H9 (cell line): ENCODE measurements at regions not wholly inside any gene's neighbourhood (a gene's known extent, or its start where the extent isn't known, plus 50 kb on each side); places are given as distances from the start of the nearest gene placed in this dataset.

Source experiments
- DNase-seq: peaks from one replicate; pipeline ENCODE4 v3.0.0-alpha.2; 2017
- H2AFZ ChIP-seq: one replicate; pipeline ENCODE4 v1.6.1; 2013; ENCODE audit warnings: mild to moderate bottlenecking, low read length, control low read depth, moderate library complexity
- H2AK5ac ChIP-seq: 2 replicates; pipeline ENCODE4 v1.6.1; 2013; ENCODE audit warnings: low read length, control low read depth, mixed read lengths; ENCODE audit not compliant: insufficient read length
- H2BK120ac ChIP-seq: one replicate; pipeline ENCODE4 v1.6.1; 2013; ENCODE audit warnings: low read depth, mild to moderate bottlenecking, low read length, control low read depth, inconsistent platforms; ENCODE audit not compliant: poor library complexity, severe bottlenecking
- H2BK12ac ChIP-seq: 2 replicates; pipeline ENCODE4 v1.6.1; 2013; ENCODE audit warnings: low read length, control low read depth, mixed read lengths, low read depth; ENCODE audit not compliant: insufficient read length
- H2BK15ac ChIP-seq: 2 replicates; pipeline ENCODE4 v1.6.1; 2013; ENCODE audit warnings: low read depth, low read length, control low read depth
- H2BK20ac ChIP-seq: one replicate; pipeline ENCODE4 v1.6.1; 2013; ENCODE audit warnings: low read depth, mild to moderate bottlenecking, low read length, control low read depth, inconsistent platforms; ENCODE audit not compliant: poor library complexity, severe bottlenecking
- H2BK5ac ChIP-seq: 2 replicates; pipeline ENCODE4 v1.6.1; 2013; ENCODE audit warnings: low read length, control low read depth, mixed read lengths; ENCODE audit not compliant: insufficient read length
- H3K14ac ChIP-seq: 2 replicates; pipeline ENCODE4 v1.6.1; 2013; ENCODE audit warnings: low read length, control low read depth; ENCODE audit not compliant: insufficient read depth
- H3K18ac ChIP-seq: 2 replicates; pipeline ENCODE4 v1.6.1; 2013; ENCODE audit warnings: low read depth, mild to moderate bottlenecking, mixed read lengths, low read length, control low read depth; ENCODE audit not compliant: insufficient read length
- H3K23ac ChIP-seq: 2 replicates; pipeline ENCODE4 v1.6.1; 2013; ENCODE audit warnings: low read length, control low read depth, mixed read lengths, low read depth; ENCODE audit not compliant: insufficient read length
- H3K23me2 ChIP-seq: 2 replicates; pipeline ENCODE4 v1.6.1; 2013; ENCODE audit warnings: low read depth, mild to moderate bottlenecking, mixed read lengths, low read length, control low read depth; ENCODE audit not compliant: insufficient read length, poor library complexity, severe bottlenecking
- H3K27ac ChIP-seq: 2 replicates; pipeline ENCODE4 v1.5.1; 2013; ENCODE audit warnings: low read length, control low read depth, mixed read lengths, low read depth; ENCODE audit not compliant: insufficient read length
- H3K27me3 ChIP-seq: 2 replicates; pipeline ENCODE4 v1.6.1; 2013; ENCODE audit warnings: low read length, control low read depth, inconsistent platforms; ENCODE audit not compliant: insufficient read depth
- H3K4ac ChIP-seq: 2 replicates; pipeline ENCODE4 v1.6.1; 2013; ENCODE audit warnings: low read depth, mild to moderate bottlenecking, control low read depth, inconsistent platforms, low read length, moderate library complexity
- H3K4me1 ChIP-seq: 2 replicates; pipeline ENCODE4 v1.6.1; 2013; ENCODE audit warnings: low read length, control low read depth, inconsistent platforms; ENCODE audit not compliant: insufficient read depth
- H3K4me2 ChIP-seq: 2 replicates; pipeline ENCODE4 v1.6.1; 2013; ENCODE audit warnings: low read length, control low read depth, mixed read lengths; ENCODE audit not compliant: insufficient read length, insufficient read depth
- H3K56ac ChIP-seq: 2 replicates; pipeline ENCODE4 v1.6.1; 2013; ENCODE audit warnings: low read depth, mild to moderate bottlenecking, mixed read lengths, low read length, control low read depth; ENCODE audit not compliant: insufficient read length
- H3K79me1 ChIP-seq: 2 replicates; pipeline ENCODE4 v1.6.1; 2013; ENCODE audit warnings: low read depth, mild to moderate bottlenecking, moderate library complexity, low read length, control low read depth, inconsistent platforms; ENCODE audit not compliant: insufficient read depth, poor library complexity, severe bottlenecking
- H3K79me2 ChIP-seq: 2 replicates; pipeline ENCODE4 v1.6.1; 2013; ENCODE audit warnings: low read length, control low read depth, inconsistent platforms; ENCODE audit not compliant: insufficient read depth
- H3K9ac ChIP-seq: 2 replicates; pipeline ENCODE4 v1.6.1; 2013; ENCODE audit warnings: low read length, control low read depth, mixed read lengths; ENCODE audit not compliant: insufficient read length; ENCODE audit errors: extremely low read depth
- H3K9me3 ChIP-seq: one replicate; pipeline ENCODE4 v1.6.1; 2013; ENCODE audit warnings: low read depth, low read length, inconsistent platforms; ENCODE audit not compliant: control insufficient read depth
- H3T11ph ChIP-seq: one replicate; pipeline ENCODE4 v1.6.1; 2013; ENCODE audit warnings: mild to moderate bottlenecking, low read length, control low read depth, inconsistent platforms
- H4K20me1 ChIP-seq: one replicate; pipeline ENCODE4 v1.6.1; 2013; ENCODE audit not compliant: control insufficient read depth, insufficient read length, insufficient read depth
- H4K5ac ChIP-seq: 2 replicates; pipeline ENCODE4 v1.6.1; 2013; ENCODE audit warnings: low read depth, mild to moderate bottlenecking, mixed read lengths, low read length, control low read depth; ENCODE audit not compliant: insufficient read length
- H4K8ac ChIP-seq: replicated peaks from 2 replicates; pipeline ENCODE4 v1.6.1; 2013; ENCODE audit warnings: low read length, control low read depth, mixed read lengths, low read depth; ENCODE audit not compliant: insufficient read length
- H4K91ac ChIP-seq: 2 replicates; pipeline ENCODE4 v1.6.1; 2013; ENCODE audit warnings: low read depth, mild to moderate bottlenecking, moderate library complexity, mixed read lengths, low read length, control low read depth; ENCODE audit not compliant: insufficient read length
- H3K27ac Mint-ChIP-seq, 3 experiments: 2 replicates in 2 of 3; 3 replicates in 1 of 3; pipeline ENCODE4 v1.8.0; 2020 to 2021; ENCODE audit warnings: mixed read lengths in 3 of 3, mild to moderate bottlenecking in 1 of 3, moderate library complexity in 1 of 3
- H3K27me3 Mint-ChIP-seq: 2 replicates; pipeline ENCODE4 v1.8.0; 2021; ENCODE audit warnings: low read depth, mild to moderate bottlenecking, moderate library complexity, mixed read lengths
- H3K36me3 Mint-ChIP-seq, 3 experiments: 2 replicates in 2 of 3; 3 replicates in 1 of 3; pipeline ENCODE4 v1.8.0; 2020 to 2021; ENCODE audit warnings: low read depth in 3 of 3, mixed read lengths in 3 of 3; ENCODE audit not compliant: insufficient read depth in 1 of 3
- H3K4me1 Mint-ChIP-seq, 2 experiments: 2 replicates each; pipeline ENCODE4 v1.8.0; 2020; ENCODE audit warnings: mixed read lengths in 2 of 2
- H3K4me3 Mint-ChIP-seq, 2 experiments: 2 replicates in 1 of 2; 3 replicates in 1 of 2; pipeline ENCODE4 v1.8.0; 2020 to 2021; ENCODE audit warnings: mild to moderate bottlenecking in 2 of 2, mixed read lengths in 2 of 2, moderate library complexity in 1 of 2
- H3K9me3 Mint-ChIP-seq, 2 experiments: 2 replicates in 1 of 2; 3 replicates in 1 of 2; pipeline ENCODE4 v1.8.0; 2020; ENCODE audit warnings: mild to moderate bottlenecking in 2 of 2, mixed read lengths in 2 of 2, moderate library complexity in 1 of 2
- WGBS: extraction: QIAGEN DNeasy Blood & Tissue Kit; methylation state at CpG from one replicate; pipeline ENCODE4 v1.1.7; 2013; ENCODE audit warnings: missing lambda C conversion rate, low lambda C conversion rate, mixed read lengths; ENCODE audit not compliant: insufficient read length; ENCODE audit errors: extremely low coverage; 5-methylcytosine and 5-hydroxymethylcytosine counted together
- TF ChIP-seq, protein P1 (sequence below): fragments of 200-600 bp; sonication (generic); conservative IDR thresholded peaks from 3 replicates; pipeline ENCODE4 v1.8.0; 2021; ENCODE audit warnings: antibody characterized with exemption, mild to moderate bottlenecking

DNA sequence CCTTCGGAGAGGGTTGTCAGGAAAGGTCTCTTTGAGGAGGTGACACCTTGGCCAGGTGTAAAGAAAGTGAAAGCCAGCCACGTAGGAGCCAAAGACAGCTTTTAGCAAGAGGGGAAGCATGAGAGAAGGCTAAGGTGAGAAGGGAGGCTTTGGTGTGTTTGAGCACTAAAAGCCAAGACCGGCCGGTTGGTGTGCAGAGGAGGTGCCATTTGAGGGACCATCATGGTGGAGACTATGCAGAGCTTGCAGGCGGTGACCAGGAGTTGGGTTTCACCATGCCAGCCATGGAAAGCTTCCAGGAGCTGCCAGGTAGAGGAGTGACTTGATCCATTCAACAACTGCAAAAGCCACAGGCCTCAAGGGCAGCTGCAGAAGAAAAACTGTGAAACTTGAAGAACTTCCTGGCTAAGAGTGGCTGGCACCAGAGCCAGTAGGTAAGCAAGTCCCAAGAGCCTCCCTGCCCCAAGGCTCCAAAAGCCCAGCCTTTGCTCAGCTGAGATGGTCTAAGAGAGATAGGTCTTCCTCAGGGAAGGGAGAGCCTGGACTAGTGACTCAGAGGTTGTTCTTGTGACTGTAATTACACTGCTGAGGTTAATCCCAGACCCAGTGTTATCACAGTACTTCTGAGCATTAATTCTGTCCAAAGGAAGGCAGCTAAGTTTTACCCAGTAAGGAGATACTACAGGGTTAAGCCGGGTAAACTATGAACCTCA, 319.0 kb downstream of the BCL11A start:
- no peaks in the 10 kb centered on the region; the same call in 1 of the 2 replicates for H3K27me3 Mint-ChIP-seq
- H3K9me3 Mint-ChIP-seq, result peaks cover 14% of the 10 kb centered on the region in 2 experiments; a peak in 4 of 5 replicates
- H3K4me1 ChIP-seq, result no peaks in the 10 kb centered on the region
- H3K56ac ChIP-seq, result no peak overlapping the region
- no peak overlapping the region for H2AFZ ChIP-seq
- no peak overlapping the region for H2BK15ac ChIP-seq
- H2BK120ac ChIP-seq, result no peak overlapping the region
- H3K4me2 ChIP-seq, result no peak overlapping the region
- no peak overlapping the region for H4K8ac ChIP-seq
- no peak overlapping the region for H3K18ac ChIP-seq
- H2BK12ac ChIP-seq, result no peak overlapping the region
- H3K4ac ChIP-seq, result no peak overlapping the region
- no peaks in the 10 kb centered on the region for H3K9me3 ChIP-seq
- no peak overlapping the region for H3K27ac Mint-ChIP-seq
- H3K23ac ChIP-seq, result no peak overlapping the region
- TF ChIP-seq, protein P1, sequence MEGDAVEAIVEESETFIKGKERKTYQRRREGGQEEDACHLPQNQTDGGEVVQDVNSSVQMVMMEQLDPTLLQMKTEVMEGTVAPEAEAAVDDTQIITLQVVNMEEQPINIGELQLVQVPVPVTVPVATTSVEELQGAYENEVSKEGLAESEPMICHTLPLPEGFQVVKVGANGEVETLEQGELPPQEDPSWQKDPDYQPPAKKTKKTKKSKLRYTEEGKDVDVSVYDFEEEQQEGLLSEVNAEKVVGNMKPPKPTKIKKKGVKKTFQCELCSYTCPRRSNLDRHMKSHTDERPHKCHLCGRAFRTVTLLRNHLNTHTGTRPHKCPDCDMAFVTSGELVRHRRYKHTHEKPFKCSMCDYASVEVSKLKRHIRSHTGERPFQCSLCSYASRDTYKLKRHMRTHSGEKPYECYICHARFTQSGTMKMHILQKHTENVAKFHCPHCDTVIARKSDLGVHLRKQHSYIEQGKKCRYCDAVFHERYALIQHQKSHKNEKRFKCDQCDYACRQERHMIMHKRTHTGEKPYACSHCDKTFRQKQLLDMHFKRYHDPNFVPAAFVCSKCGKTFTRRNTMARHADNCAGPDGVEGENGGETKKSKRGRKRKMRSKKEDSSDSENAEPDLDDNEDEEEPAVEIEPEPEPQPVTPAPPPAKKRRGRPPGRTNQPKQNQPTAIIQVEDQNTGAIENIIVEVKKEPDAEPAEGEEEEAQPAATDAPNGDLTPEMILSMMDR, result no peak
- no peak for DNase-seq
- H4K5ac ChIP-seq, result no peak overlapping the region
- H3K27ac ChIP-seq, result no peak overlapping the region
- no peak overlapping the region for H3K14ac ChIP-seq
- H3K23me2 ChIP-seq, result no peaks in the 10 kb centered on the region
- no peak overlapping the region for H4K91ac ChIP-seq
- H4K20me1 ChIP-seq, result no peaks in the 10 kb centered on the region
- no peak overlapping the region for H3T11ph ChIP-seq
- no peaks in the 10 kb centered on the region for H3K27me3 ChIP-seq
- no peak overlapping the region for H2BK20ac ChIP-seq
- no peaks in the 10 kb centered on the region for H3K79me2 ChIP-seq
- H3K36me3 Mint-ChIP-seq, result peaks cover 0 to 8% (median 0%) of the 10 kb centered on the region in 3 experiments; a peak in 2 of 7 replicates
- WGBS, result no CpG with 5 or more reads among the region's 6 CpGs
- H3K9ac ChIP-seq, result no peak overlapping the region
- H3K79me1 ChIP-seq, result no peaks in the 10 kb centered on the region
- H3K4me3 Mint-ChIP-seq, result no peak overlapping the region
- H3K4me1 Mint-ChIP-seq, result no peaks in the 10 kb centered on the region
- H2BK5ac ChIP-seq, result no peak overlapping the region
- no peak overlapping the region for H2AK5ac ChIP-seq
